Mesenchymal stem cell (in vitro differentiated cells and primary cell): ENCODE measurements at regions not wholly inside any gene's neighbourhood (a gene's known extent, or its start where the extent isn't known, plus 50 kb on each side); places are given as distances from the start of the nearest gene placed in this dataset.

ENCODE experiments used
- DNase-seq: peaks from one replicate; pipeline ENCODE4 v3.0.0-alpha.2; 2013
- H2AFZ ChIP-seq: one replicate; pipeline ENCODE4 v1.6.1; 2013; ENCODE audit warnings: low read depth, mild to moderate bottlenecking, control low read depth, inconsistent platforms, low read length, moderate library complexity
- H2AK5ac ChIP-seq: 2 replicates; pipeline ENCODE4 v1.6.1; 2013; ENCODE audit warnings: low read length, moderate library complexity, mild to moderate bottlenecking, inconsistent platforms; ENCODE audit not compliant: severe bottlenecking
- H2BK120ac ChIP-seq: one replicate; pipeline ENCODE4 v1.6.1; 2013; ENCODE audit warnings: low read depth, mild to moderate bottlenecking, inconsistent platforms, low read length, moderate library complexity
- H2BK12ac ChIP-seq, 2 experiments: one replicate each; pipeline ENCODE4 v1.6.1; 2013; ENCODE audit warnings: inconsistent platforms in 2 of 2, low read length in 2 of 2, mild to moderate bottlenecking in 2 of 2, moderate library complexity in 2 of 2, control low read depth in 1 of 2
- H2BK15ac ChIP-seq: one replicate; pipeline ENCODE4 v1.6.1; 2013; ENCODE audit warnings: mild to moderate bottlenecking, low read depth, inconsistent platforms; ENCODE audit not compliant: poor library complexity, severe bottlenecking
- H2BK5ac ChIP-seq: 2 replicates; pipeline ENCODE4 v1.6.1; 2013; ENCODE audit warnings: low read depth, mild to moderate bottlenecking, low read length, control low read depth, inconsistent platforms; ENCODE audit not compliant: poor library complexity, severe bottlenecking
- H3K14ac ChIP-seq, 2 experiments: one replicate each; pipeline ENCODE4 v1.6.1; 2013; ENCODE audit warnings: inconsistent platforms in 2 of 2, low read length in 2 of 2, control low read depth in 1 of 2, mild to moderate bottlenecking in 1 of 2, moderate library complexity in 1 of 2
- H3K18ac ChIP-seq, 2 experiments: one replicate each; pipeline ENCODE4 v1.6.1; 2013; ENCODE audit warnings: inconsistent platforms in 2 of 2, low read length in 2 of 2, control low read depth in 1 of 2, low read depth in 1 of 2, mild to moderate bottlenecking in 1 of 2
- H3K23ac ChIP-seq, 2 experiments: one replicate each; pipeline ENCODE4 v1.6.1; 2013; ENCODE audit warnings: inconsistent platforms in 2 of 2, low read length in 2 of 2, mild to moderate bottlenecking in 2 of 2, moderate library complexity in 2 of 2, control low read depth in 1 of 2
- H3K27ac ChIP-seq: 2 replicates; pipeline ENCODE4 v1.5.1; 2013; ENCODE audit warnings: mild to moderate bottlenecking, moderate library complexity, low read length, control low read depth, inconsistent platforms; ENCODE audit not compliant: poor library complexity, severe bottlenecking
- H3K27me3 ChIP-seq, 2 experiments: 2 replicates each; pipeline versions ENCODE4 v1.6.1 to v1.7.0; 2013; ENCODE audit warnings: low read length in 2 of 2, mild to moderate bottlenecking in 2 of 2, moderate library complexity in 2 of 2, control low read depth in 1 of 2, inconsistent platforms in 1 of 2; ENCODE audit not compliant: control insufficient read depth in 1 of 2, insufficient read depth in 1 of 2
- H3K36me3 ChIP-seq, 2 experiments: 2 replicates each; pipeline versions ENCODE4 v1.6.1 to v1.7.0; 2013; ENCODE audit warnings: low read length in 2 of 2, control low read depth in 1 of 2, inconsistent platforms in 1 of 2, low read depth in 1 of 2, mild to moderate bottlenecking in 1 of 2; ENCODE audit not compliant: insufficient read depth in 2 of 2, control insufficient read depth in 1 of 2
- H3K4ac ChIP-seq, 2 experiments: one replicate each; pipeline ENCODE4 v1.6.1; 2013; ENCODE audit warnings: inconsistent platforms in 2 of 2, low read length in 2 of 2, mild to moderate bottlenecking in 2 of 2, moderate library complexity in 2 of 2, control low read depth in 1 of 2, low read depth in 1 of 2
- H3K4me1 ChIP-seq: 2 replicates; pipeline ENCODE4 v1.6.1; 2013; ENCODE audit warnings: low read depth, low read length, control low read depth; ENCODE audit not compliant: control insufficient read depth, insufficient read depth
- H3K4me2 ChIP-seq: 2 replicates; pipeline ENCODE4 v1.6.1; 2013; ENCODE audit warnings: low read length, mild to moderate bottlenecking, inconsistent platforms; ENCODE audit not compliant: poor library complexity, severe bottlenecking
- H3K4me3 ChIP-seq, 2 experiments: 2 replicates each; pipeline versions ENCODE4 v1.5.1 to v1.7.0; 2013; ENCODE audit warnings: low read length in 2 of 2, mild to moderate bottlenecking in 2 of 2, control low read depth in 1 of 2, low read depth in 1 of 2; ENCODE audit not compliant: insufficient read depth in 1 of 2
- H3K79me1 ChIP-seq: replicated peaks from 2 replicates; pipeline ENCODE4 v1.6.1; 2013; ENCODE audit warnings: mild to moderate bottlenecking, control low read depth, low read length, inconsistent platforms; ENCODE audit not compliant: poor library complexity, severe bottlenecking
- H3K9ac ChIP-seq: 2 replicates; pipeline ENCODE4 v1.7.0; 2013; ENCODE audit warnings: mild to moderate bottlenecking, low read length, moderate library complexity
- H3K9me3 ChIP-seq: 2 replicates; pipeline ENCODE4 v1.7.0; 2013; ENCODE audit warnings: mild to moderate bottlenecking, low read length; ENCODE audit not compliant: control insufficient read depth
- H4K8ac ChIP-seq: one replicate; pipeline ENCODE4 v1.6.1; 2013; ENCODE audit warnings: inconsistent platforms, mild to moderate bottlenecking, low read length, moderate library complexity
- H4K91ac ChIP-seq: one replicate; pipeline ENCODE4 v1.6.1; 2013; ENCODE audit warnings: mild to moderate bottlenecking, low read length, inconsistent platforms
- WGBS: methylation state at CpG from one replicate; pipeline ENCODE4 v1.1.7; 2013; ENCODE audit warnings: mixed read lengths; 5-methylcytosine and 5-hydroxymethylcytosine counted together

DNA sequence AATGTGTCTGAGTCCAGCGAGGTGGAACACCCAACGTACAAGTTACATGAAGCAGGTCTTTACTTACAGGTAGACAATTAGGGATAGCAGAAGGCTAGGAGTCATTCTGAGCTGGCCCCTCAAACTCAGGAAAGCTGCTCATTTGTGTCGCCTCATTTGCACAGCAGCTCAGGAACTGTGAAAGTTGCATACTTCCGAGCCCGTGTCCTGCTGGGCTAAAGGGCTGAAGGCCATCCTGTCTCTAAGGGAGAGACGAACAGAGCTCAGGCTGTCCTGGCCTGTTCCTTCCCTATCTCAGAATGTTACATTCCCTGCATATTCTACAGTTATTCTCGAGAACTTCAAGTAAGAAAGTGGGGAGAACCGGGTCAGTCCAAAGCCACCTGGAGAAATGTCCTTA is 99.0 kb downstream of the FAM124B start:
- Histone ChIP-seq H3K4me3 (no peak overlapping the region), H2BK120ac (no peak overlapping the region), H3K4me1 (peaks cover 2% of the 10 kb centered on the region), H4K8ac (no peak overlapping the region), H3K36me3 (no peaks in the 10 kb centered on the region), H2AK5ac (no peak overlapping the region), H3K79me1 (no peaks in the 10 kb centered on the region), H3K18ac (no peak overlapping the region), H3K9ac (no peak overlapping the region), H3K23ac (no peak overlapping the region), H4K91ac (no peak overlapping the region), H2BK15ac (no peak overlapping the region), H3K4me2 (no peak overlapping the region), H3K27ac (no peak overlapping the region), H3K14ac (peak overlapping the region in 1 of 2 experiments; percentile 32), H3K9me3 (no peaks in the 10 kb centered on the region), H2BK12ac (no peak overlapping the region), H2BK5ac (no peak overlapping the region), H3K27me3 (no peaks in the 10 kb centered on the region), H3K4ac (no peak overlapping the region), H2AFZ (no peak overlapping the region)
- DNase-seq: no peak
- WGBS: 80% methylated on average over 8 of the region's 8 CpGs

DNA sequence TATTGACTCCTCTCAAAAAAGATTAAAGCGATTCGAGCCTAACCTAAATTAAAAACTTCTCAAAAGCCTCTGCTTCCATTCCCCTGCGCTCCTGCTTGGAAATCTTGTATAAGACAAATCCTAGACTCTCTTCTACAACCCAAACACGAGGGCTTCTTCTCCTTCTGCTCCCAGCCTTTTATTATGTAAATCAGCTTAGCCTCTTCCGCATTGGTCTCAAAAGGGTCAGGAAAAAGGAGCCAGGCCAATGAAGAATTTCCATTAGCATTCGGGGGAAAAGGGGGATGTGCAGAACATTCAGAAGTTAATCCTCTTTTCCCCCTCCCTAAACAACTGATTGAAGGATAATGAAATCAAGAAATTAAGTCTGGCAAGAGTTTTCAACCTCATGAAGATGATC is 107.9 kb downstream of the FAM124B start:
- Histone ChIP-seq H3K4ac (no peak overlapping the region), H2AFZ (no peak overlapping the region)
- WGBS: 75% methylated on average over 6 of the region's 6 CpGs

DNA sequence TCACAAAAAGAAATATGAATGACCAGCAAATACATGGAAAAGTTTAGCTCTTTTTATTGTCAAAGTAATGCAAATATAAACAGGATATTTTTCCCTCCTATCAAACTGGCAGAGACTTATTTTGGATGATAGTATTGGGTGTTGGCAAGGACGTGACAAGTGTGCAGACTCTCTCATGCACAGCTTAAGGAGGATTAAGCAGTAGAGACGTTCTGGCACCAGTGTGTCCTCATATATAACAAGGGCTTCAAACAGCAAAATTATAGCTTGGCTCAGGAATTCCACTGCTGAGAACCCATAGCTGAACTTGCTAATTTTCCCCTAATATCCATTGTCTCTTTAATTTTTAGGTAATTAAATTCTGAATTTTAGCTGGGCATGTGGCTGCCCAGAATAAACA is 114.4 kb downstream of the FAM124B start:
- H3K23ac ChIP-seq: no peak overlapping the region
- no peak overlapping the region for H3K14ac ChIP-seq
- H3K18ac ChIP-seq: no peak overlapping the region
- no peaks in the 10 kb centered on the region for H3K9me3 ChIP-seq
- no peak overlapping the region for H2BK12ac ChIP-seq
- no peak overlapping the region for H2BK5ac ChIP-seq
- no peaks in the 10 kb centered on the region for H3K36me3 ChIP-seq
- H2BK120ac ChIP-seq: no peak overlapping the region
- H2BK15ac ChIP-seq: no peak overlapping the region
- no peak overlapping the region for H2AK5ac ChIP-seq
- H3K4me2 ChIP-seq: no peak overlapping the region
- no peak overlapping the region for H3K4ac ChIP-seq
- 43% methylated on average over 2 of the region's 2 CpGs for WGBS
- DNase-seq: no peak
- H3K4me1 ChIP-seq: no peaks in the 10 kb centered on the region
- no peak overlapping the region for H4K8ac ChIP-seq
- peaks cover 0 to 5% of the 10 kb centered on the region in 2 experiments for H3K27me3 ChIP-seq
- no peaks in the 10 kb centered on the region for H3K79me1 ChIP-seq
- H3K9ac ChIP-seq: no peak overlapping the region
- no peak overlapping the region for H3K4me3 ChIP-seq
- no peak overlapping the region for H4K91ac ChIP-seq
- H2AFZ ChIP-seq: no peak overlapping the region
- H3K27ac ChIP-seq: no peak overlapping the region

More for the DNA sequence above, 107.9 kb downstream of the FAM124B start:
- peaks cover 6% of the 10 kb centered on the region for H3K9me3 ChIP-seq
- H4K91ac ChIP-seq: no peak overlapping the region
- no peak for DNase-seq
- H2AK5ac ChIP-seq: no peak overlapping the region
- no peak overlapping the region for H4K8ac ChIP-seq
- no peak overlapping the region for H2BK12ac ChIP-seq
- no peaks in the 10 kb centered on the region for H3K79me1 ChIP-seq
- H3K4me3 ChIP-seq: no peak overlapping the region
- H3K18ac ChIP-seq: no peak overlapping the region
- no peak overlapping the region for H3K14ac ChIP-seq
- no peak overlapping the region for H3K23ac ChIP-seq
- H3K4me2 ChIP-seq: no peak overlapping the region
- no peaks in the 10 kb centered on the region for H3K36me3 ChIP-seq
- peaks cover 0 to 5% of the 10 kb centered on the region in 2 experiments for H3K27me3 ChIP-seq
- no peak overlapping the region for H3K27ac ChIP-seq
- H2BK15ac ChIP-seq: no peak overlapping the region
- no peaks in the 10 kb centered on the region for H3K4me1 ChIP-seq
- H2BK5ac ChIP-seq: no peak overlapping the region
- H2BK120ac ChIP-seq: no peak overlapping the region
- no peak overlapping the region for H3K9ac ChIP-seq

- DNase-seq: peak; percentile 28
- H3K36me3 ChIP-seq: no peaks in the 10 kb centered on the region
- H2BK5ac ChIP-seq: no peak overlapping the region
- H2BK15ac ChIP-seq: no peak overlapping the region
- no peak overlapping the region for H2AK5ac ChIP-seq
- no peak overlapping the region for H3K4ac ChIP-seq
- peaks cover 0 to 5% of the 10 kb centered on the region in 2 experiments for H3K27me3 ChIP-seq
- H3K14ac ChIP-seq: no peak overlapping the region
- H4K8ac ChIP-seq: no peak overlapping the region
- no peak overlapping the region for H2BK120ac ChIP-seq
- H4K91ac ChIP-seq: no peak overlapping the region
- H3K4me3 ChIP-seq: no peak overlapping the region
- H2AFZ ChIP-seq: no peak overlapping the region
- H3K9ac ChIP-seq: no peak overlapping the region
- WGBS: no CpG with 5 or more reads among the region's 2 CpGs
- no peak overlapping the region for H3K18ac ChIP-seq
- H3K27ac ChIP-seq: no peak overlapping the region
- no peak overlapping the region for H3K4me2 ChIP-seq
- no peaks in the 10 kb centered on the region for H3K4me1 ChIP-seq
- H3K79me1 ChIP-seq: no peaks in the 10 kb centered on the region
- H3K9me3 ChIP-seq: no peaks in the 10 kb centered on the region
- H3K23ac ChIP-seq: no peak overlapping the region
- H2BK12ac ChIP-seq: no peak overlapping the region
Observed at GRCh38 chr2:224286923-224287322, 115.0 kb downstream of the FAM124B start.
